ENCODE measurements at regions not wholly inside any gene's neighbourhood (a gene's known extent, or its start where the extent isn't known, plus 50 kb on each side); places are given as distances from the start of the nearest gene placed in this dataset.
A peak's percentile ranks its signal among the peaks of the same experiment; 100 is the strongest.

- DNase-seq (ENCODE audit: low read depth in 2 of 2), result no peak
Observed at GRCh38 chr6:25222006-25222678, 57.0 kb upstream of the CARMIL1 start.

DNA sequence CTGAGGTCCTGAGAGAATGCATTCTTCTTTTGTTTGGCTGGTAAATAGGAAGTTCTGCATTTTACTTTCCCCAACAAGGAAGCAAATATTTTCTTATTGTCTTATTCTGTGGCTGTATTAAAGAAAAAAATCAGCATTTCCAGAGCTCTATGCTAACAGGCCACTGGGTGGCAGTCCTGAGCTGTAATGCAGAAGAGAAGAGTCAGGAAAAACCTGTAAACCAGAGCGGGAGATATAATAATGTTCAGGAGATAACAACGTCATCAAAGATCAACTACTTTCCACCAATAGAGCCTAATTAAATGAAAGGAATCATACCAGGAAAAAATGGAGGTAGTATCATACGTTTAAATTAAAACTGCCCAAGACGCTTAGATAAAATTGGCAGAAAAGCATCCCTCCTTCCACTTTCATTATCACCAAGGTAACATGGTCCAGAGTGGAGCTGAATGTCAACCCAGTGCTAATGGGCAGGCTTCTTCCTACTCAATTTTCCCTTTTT is 55.6 kb upstream of the CARMIL1 start:
- peak; percentile 55 to 56 for DNase-seq (ENCODE audit: low read depth in 2 of 2)

DNA sequence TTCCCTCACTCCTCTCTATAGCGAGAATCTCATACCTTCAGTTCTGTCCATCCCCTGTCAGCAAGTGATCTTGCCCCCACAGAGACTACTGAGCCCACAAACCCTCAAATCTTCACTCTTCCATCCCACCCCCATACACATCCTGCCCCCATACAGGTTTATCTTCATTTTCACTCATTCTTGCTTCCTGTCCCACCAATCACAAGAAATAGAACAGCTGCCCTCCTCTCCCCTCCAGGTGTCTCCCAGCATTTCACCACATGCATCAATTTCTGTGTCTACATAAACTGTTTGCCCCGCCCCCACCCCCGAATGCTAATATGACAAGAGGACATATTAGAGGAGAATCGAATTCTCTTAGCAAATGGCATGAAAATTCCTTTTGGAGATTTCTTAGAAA is 54.9 kb upstream of the CARMIL1 start:
- no peak for DNase-seq (ENCODE audit: low read depth in 2 of 2)

DNA sequence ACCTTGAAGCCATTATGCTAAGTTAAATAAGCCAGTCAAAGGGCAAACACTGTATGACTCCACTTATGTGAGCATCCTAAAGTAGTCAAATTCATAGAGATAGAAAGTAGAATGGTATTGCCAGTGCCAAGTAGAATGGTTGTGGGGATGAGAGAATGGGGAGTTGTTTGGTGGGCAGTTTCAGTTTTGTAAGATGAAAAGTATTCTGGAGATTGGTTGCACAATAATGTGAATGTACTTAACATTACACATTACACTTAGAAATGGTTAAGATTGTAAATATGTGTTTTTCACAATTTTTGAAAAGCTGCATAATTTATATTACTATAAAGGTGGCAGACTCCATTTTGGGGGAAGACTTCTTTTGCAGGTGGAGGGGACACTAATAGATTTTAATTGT is 51.3 kb upstream of the CARMIL1 start:
- DNase-seq (ENCODE audit: low read depth in 2 of 2), result no peak

Measured in activated CD4-positive, alpha-beta T cell treated with anti-CD3 and anti-CD28 coated beads for 24 hours (primary cell).